Liver (tissue), 8 donors: ENCODE measurements at regions not wholly inside any gene's neighbourhood (a gene's known extent, or its start where the extent isn't known, plus 50 kb on each side); places are given as distances from the start of the nearest gene placed in this dataset.

Experiments used
- DNase-seq: peaks from one replicate; pipeline ENCODE4 v3.0.0-alpha.2; 2017; ENCODE audit warnings: low spot score
- H3K27ac ChIP-seq, 2 donors: one replicate each; pipeline ENCODE4 v1.7.0; 2013; ENCODE audit warnings: inconsistent platforms in 2 of 2, low read length in 2 of 2, control low read depth in 1 of 2, low read depth in 1 of 2, mild to moderate bottlenecking in 1 of 2
- H3K27me3 ChIP-seq, 4 donors: one replicate each; pipeline versions ENCODE4 v1.6.1 to v1.7.0; 2013; ENCODE audit warnings: low read length in 3 of 4, inconsistent platforms in 1 of 4, mild to moderate bottlenecking in 1 of 4, moderate library complexity in 1 of 4; ENCODE audit not compliant: control insufficient read depth in 4 of 4, insufficient read depth in 4 of 4
- H3K36me3 ChIP-seq, 4 donors: one replicate each; pipeline versions ENCODE4 v1.6.1 to v1.7.0; 2013; ENCODE audit warnings: low read length in 3 of 4, mild to moderate bottlenecking in 3 of 4, low read depth in 1 of 4, moderate library complexity in 1 of 4; ENCODE audit not compliant: control insufficient read depth in 4 of 4, insufficient read depth in 3 of 4
- H3K4me1 ChIP-seq, 4 donors: one replicate each; pipeline versions ENCODE4 v1.6.1 to v1.7.0; 2013; ENCODE audit warnings: low read length in 3 of 4, mild to moderate bottlenecking in 3 of 4, moderate library complexity in 1 of 4; ENCODE audit not compliant: control insufficient read depth in 4 of 4, insufficient read depth in 4 of 4
- H3K4me3 ChIP-seq, 3 donors: one replicate each; pipeline versions ENCODE4 v1.6.1 to v1.7.0; 2013; ENCODE audit warnings: low read length in 3 of 3, control low read depth in 1 of 3, low read depth in 1 of 3, mild to moderate bottlenecking in 1 of 3
- H3K9ac ChIP-seq, 2 donors: one replicate each; pipeline ENCODE4 v1.7.0; 2013; ENCODE audit warnings: low read length in 2 of 2, mild to moderate bottlenecking in 2 of 2, moderate library complexity in 2 of 2, control low read depth in 1 of 2, low read depth in 1 of 2
- H3K9me3 ChIP-seq, 4 donors: one replicate each; pipeline versions ENCODE4 v1.6.1 to v1.7.0; 2013; ENCODE audit warnings: low read length in 3 of 4; ENCODE audit not compliant: control insufficient read depth in 4 of 4
- EGR1 ChIP-seq, 2 donors: IDR thresholded peaks; 2 replicates each; pipeline ENCODE4 v1.6.1; 2016 to 2018; ENCODE audit warnings: antibody characterized with exemption in 2 of 2, low read depth in 2 of 2
- FOXA1 ChIP-seq: IDR thresholded peaks from 2 replicates; pipeline ENCODE4 v1.6.1; 2016; ENCODE audit warnings: antibody characterized with exemption
- FOXA2 ChIP-seq: IDR thresholded peaks from 2 replicates; pipeline ENCODE4 v1.6.1; 2016; ENCODE audit warnings: antibody characterized with exemption
- GABPA ChIP-seq, 2 donors: IDR thresholded peaks in 1 of 2; conservative IDR thresholded peaks in 1 of 2; 2 replicates each; pipeline ENCODE4 v1.6.1; 2016; ENCODE audit warnings: antibody characterized with exemption in 2 of 2, mild to moderate bottlenecking in 1 of 2, moderate library complexity in 1 of 2
- HNF4A ChIP-seq, 2 donors: conservative IDR thresholded peaks; 2 replicates each; pipeline ENCODE4 v1.6.1; 2016; ENCODE audit warnings: antibody characterized with exemption in 2 of 2, mild to moderate bottlenecking in 2 of 2
- JUND ChIP-seq, 2 donors: IDR thresholded peaks; 2 replicates each; pipeline ENCODE4 v1.6.1; 2016; ENCODE audit warnings: antibody characterized with exemption in 2 of 2
- MAX ChIP-seq: IDR thresholded peaks from 2 replicates; pipeline ENCODE4 v1.6.1; 2016; ENCODE audit warnings: antibody characterized with exemption
- RXRA ChIP-seq, 2 donors: IDR thresholded peaks; 2 replicates each; pipeline ENCODE4 v1.6.1; 2017 to 2018; ENCODE audit warnings: antibody characterized with exemption in 2 of 2, mild to moderate bottlenecking in 1 of 2
- SP1 ChIP-seq: IDR thresholded peaks from 2 replicates; pipeline ENCODE4 v1.6.1; 2018; ENCODE audit warnings: antibody characterized with exemption, mild to moderate bottlenecking
- TAF1 ChIP-seq: conservative IDR thresholded peaks from 2 replicates; pipeline ENCODE4 v1.6.1; 2016; ENCODE audit warnings: antibody characterized with exemption, mild to moderate bottlenecking
- YY1 ChIP-seq: IDR thresholded peaks from 2 replicates; pipeline ENCODE4 v1.6.1; 2016; ENCODE audit warnings: antibody characterized with exemption, mild to moderate bottlenecking
- ZBTB33 ChIP-seq: IDR thresholded peaks from 2 replicates; pipeline ENCODE4 v1.6.1; 2016; ENCODE audit warnings: antibody characterized with exemption
- WGBS: extraction: QIAGEN DNeasy Blood & Tissue Kit; methylation state at CpG from one replicate; pipeline ENCODE4 v1.1.7; 2013; 5-methylcytosine and 5-hydroxymethylcytosine counted together
- TF ChIP-seq, protein P1 (sequence below): IDR thresholded peaks from 2 replicates; pipeline ENCODE4 v1.6.1; 2016; ENCODE audit warnings: antibody characterized with exemption
- TF ChIP-seq, protein P2 (sequence below): IDR thresholded peaks from 2 replicates; pipeline ENCODE4 v1.6.1; 2016; ENCODE audit warnings: antibody characterized with exemption, mild to moderate bottlenecking
- TF ChIP-seq, protein P3 (sequence below): fragments of 150-350 bp; IDR thresholded peaks from 2 replicates; pipeline ENCODE4 v1.5.1; 2017; ENCODE audit warnings: improper control_type of control experiment, low read depth, low read length; ENCODE audit not compliant: missing input control
- donor health status: healthy.
- donor health status: healthy.
- donor health status: healthy.
- donor health status: healthy.
- donor health status: healthy.

DNA sequence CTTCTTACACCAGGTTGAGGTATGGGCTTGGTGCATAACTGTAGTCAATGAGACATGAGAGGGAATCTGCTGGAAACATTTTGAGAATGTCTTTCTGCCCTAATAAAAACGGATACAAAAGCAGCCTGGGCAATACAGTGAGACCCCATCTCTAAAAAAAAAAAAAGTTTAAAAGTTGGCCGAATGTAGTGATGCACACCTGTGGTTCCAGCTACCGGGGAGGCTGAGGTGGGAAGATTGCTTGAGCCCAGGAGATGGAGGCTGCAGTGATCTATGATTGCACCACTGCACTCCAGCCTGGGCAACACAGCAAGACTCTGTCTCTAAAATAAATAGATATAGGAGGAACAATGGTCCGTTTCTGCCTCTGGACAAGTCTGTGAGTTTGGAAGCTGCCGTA, 81.5 kb upstream of the FAM171A1 start:
- Histone ChIP-seq H3K36me3 (no peaks in the 10 kb centered on the region), H3K4me3 (no peak overlapping the region), H3K9ac (no peak overlapping the region), H3K9me3 (peaks cover 0 to 6% (median 0%) of the 10 kb centered on the region in 4 donors), H3K27ac (no peak overlapping the region), H3K27me3 (no peaks in the 10 kb centered on the region), H3K4me1 (no peaks in the 10 kb centered on the region)
- 77% methylated on average over 5 of the region's 5 CpGs for WGBS
- TF ChIP-seq RXRA (IDR thresholded peaks at IDR 0.05) (no peak), MAX (no peak), YY1 (no peak), EGR1 (IDR thresholded peaks at IDR 0.05; ENCODE audit: low read depth in 2 of 2) (no peak), SP1 (no peak), TAF1 (no peak), GABPA (IDR thresholded peaks at IDR 0.05 in 1 of 2, conservative IDR thresholded peaks at IDR 0.05 in 1 of 2) (no peak), ZBTB33 (no peak), JUND (IDR thresholded peaks at IDR 0.05) (no peak), FOXA2 (no peak), FOXA1 (no peak), HNF4A (conservative IDR thresholded peaks at IDR 0.05) (no peak)
- TF ChIP-seq, protein P1, sequence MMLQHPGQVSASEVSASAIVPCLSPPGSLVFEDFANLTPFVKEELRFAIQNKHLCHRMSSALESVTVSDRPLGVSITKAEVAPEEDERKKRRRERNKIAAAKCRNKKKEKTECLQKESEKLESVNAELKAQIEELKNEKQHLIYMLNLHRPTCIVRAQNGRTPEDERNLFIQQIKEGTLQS, result no peak
- TF ChIP-seq, protein P2, sequence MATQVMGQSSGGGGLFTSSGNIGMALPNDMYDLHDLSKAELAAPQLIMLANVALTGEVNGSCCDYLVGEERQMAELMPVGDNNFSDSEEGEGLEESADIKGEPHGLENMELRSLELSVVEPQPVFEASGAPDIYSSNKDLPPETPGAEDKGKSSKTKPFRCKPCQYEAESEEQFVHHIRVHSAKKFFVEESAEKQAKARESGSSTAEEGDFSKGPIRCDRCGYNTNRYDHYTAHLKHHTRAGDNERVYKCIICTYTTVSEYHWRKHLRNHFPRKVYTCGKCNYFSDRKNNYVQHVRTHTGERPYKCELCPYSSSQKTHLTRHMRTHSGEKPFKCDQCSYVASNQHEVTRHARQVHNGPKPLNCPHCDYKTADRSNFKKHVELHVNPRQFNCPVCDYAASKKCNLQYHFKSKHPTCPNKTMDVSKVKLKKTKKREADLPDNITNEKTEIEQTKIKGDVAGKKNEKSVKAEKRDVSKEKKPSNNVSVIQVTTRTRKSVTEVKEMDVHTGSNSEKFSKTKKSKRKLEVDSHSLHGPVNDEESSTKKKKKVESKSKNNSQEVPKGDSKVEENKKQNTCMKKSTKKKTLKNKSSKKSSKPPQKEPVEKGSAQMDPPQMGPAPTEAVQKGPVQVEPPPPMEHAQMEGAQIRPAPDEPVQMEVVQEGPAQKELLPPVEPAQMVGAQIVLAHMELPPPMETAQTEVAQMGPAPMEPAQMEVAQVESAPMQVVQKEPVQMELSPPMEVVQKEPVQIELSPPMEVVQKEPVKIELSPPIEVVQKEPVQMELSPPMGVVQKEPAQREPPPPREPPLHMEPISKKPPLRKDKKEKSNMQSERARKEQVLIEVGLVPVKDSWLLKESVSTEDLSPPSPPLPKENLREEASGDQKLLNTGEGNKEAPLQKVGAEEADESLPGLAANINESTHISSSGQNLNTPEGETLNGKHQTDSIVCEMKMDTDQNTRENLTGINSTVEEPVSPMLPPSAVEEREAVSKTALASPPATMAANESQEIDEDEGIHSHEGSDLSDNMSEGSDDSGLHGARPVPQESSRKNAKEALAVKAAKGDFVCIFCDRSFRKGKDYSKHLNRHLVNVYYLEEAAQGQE, result no peak
- TF ChIP-seq, protein P3, sequence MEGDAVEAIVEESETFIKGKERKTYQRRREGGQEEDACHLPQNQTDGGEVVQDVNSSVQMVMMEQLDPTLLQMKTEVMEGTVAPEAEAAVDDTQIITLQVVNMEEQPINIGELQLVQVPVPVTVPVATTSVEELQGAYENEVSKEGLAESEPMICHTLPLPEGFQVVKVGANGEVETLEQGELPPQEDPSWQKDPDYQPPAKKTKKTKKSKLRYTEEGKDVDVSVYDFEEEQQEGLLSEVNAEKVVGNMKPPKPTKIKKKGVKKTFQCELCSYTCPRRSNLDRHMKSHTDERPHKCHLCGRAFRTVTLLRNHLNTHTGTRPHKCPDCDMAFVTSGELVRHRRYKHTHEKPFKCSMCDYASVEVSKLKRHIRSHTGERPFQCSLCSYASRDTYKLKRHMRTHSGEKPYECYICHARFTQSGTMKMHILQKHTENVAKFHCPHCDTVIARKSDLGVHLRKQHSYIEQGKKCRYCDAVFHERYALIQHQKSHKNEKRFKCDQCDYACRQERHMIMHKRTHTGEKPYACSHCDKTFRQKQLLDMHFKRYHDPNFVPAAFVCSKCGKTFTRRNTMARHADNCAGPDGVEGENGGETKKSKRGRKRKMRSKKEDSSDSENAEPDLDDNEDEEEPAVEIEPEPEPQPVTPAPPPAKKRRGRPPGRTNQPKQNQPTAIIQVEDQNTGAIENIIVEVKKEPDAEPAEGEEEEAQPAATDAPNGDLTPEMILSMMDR, result no peak
- DNase-seq, result no peak
